ENCODE measurements at regions not wholly inside any gene's neighbourhood (a gene's known extent, or its start where the extent isn't known, plus 50 kb on each side); places are given as distances from the start of the nearest gene placed in this dataset.
"Not testable (repeated sequence)": the region's sequence is repeated elsewhere in the genome, so short reads cannot be mapped to it uniquely, and the experiment has no call there.

GRCh38 chr13:24931450-24932251, 164.3 kb upstream of the PABPC3 start:
- no peak for DNase-seq (ENCODE audit: low spot score)
- in situ Hi-C loops (cut with MboI; ENCODE audit: low pct_unique_long_range_greater_than_20kb, low sequenced_read_pairs, unreplicated experiment), result no loop called here
- TF ChIP-seq, protein P1, sequence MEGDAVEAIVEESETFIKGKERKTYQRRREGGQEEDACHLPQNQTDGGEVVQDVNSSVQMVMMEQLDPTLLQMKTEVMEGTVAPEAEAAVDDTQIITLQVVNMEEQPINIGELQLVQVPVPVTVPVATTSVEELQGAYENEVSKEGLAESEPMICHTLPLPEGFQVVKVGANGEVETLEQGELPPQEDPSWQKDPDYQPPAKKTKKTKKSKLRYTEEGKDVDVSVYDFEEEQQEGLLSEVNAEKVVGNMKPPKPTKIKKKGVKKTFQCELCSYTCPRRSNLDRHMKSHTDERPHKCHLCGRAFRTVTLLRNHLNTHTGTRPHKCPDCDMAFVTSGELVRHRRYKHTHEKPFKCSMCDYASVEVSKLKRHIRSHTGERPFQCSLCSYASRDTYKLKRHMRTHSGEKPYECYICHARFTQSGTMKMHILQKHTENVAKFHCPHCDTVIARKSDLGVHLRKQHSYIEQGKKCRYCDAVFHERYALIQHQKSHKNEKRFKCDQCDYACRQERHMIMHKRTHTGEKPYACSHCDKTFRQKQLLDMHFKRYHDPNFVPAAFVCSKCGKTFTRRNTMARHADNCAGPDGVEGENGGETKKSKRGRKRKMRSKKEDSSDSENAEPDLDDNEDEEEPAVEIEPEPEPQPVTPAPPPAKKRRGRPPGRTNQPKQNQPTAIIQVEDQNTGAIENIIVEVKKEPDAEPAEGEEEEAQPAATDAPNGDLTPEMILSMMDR (IDR thresholded peaks at IDR 0.05; ENCODE audit: extremely low read depth, insufficient read depth, missing control alignments), result no peak

- DNase-seq (ENCODE audit: low spot score); in situ Hi-C loops (cut with MboI; ENCODE audit: low pct_unique_long_range_greater_than_20kb, low sequenced_read_pairs, unreplicated experiment): not testable (repeated sequence)
Measured at GRCh38 chr13:24933106-24934023, 162.6 kb upstream of the PABPC3 start.

DNA sequence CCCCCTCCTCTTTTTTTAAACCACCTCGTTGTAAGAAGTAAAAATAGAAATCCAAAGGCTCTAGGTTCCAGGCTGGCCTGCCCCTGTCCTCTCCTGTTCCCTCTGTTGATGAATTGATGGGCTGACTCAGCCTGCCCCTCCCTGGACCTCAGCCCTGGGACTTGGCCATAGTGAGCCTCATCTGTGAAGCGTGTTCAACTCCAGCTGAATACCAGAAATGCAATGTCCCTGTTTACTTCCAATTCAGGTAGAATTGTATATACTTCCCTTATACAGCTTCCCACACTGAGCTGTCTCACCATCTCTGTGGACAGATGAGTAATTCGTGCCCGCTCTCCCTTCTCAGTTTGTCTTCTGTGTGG, 161.9 kb upstream of the PABPC3 start:
- DNase-seq (ENCODE audit: low spot score); in situ Hi-C loops (cut with MboI; ENCODE audit: low pct_unique_long_range_greater_than_20kb, low sequenced_read_pairs, unreplicated experiment): not testable (repeated sequence)

- no peak for DNase-seq (ENCODE audit: low spot score)
- in situ Hi-C loops (cut with MboI; ENCODE audit: low pct_unique_long_range_greater_than_20kb, low sequenced_read_pairs, unreplicated experiment), result no loop called here
- TF ChIP-seq, protein P1 (IDR thresholded peaks at IDR 0.05; ENCODE audit: extremely low read depth, insufficient read depth, missing control alignments), result no peak
Measured at GRCh38 chr13:24938966-24939365, 157.0 kb upstream of the PABPC3 start.

DNA sequence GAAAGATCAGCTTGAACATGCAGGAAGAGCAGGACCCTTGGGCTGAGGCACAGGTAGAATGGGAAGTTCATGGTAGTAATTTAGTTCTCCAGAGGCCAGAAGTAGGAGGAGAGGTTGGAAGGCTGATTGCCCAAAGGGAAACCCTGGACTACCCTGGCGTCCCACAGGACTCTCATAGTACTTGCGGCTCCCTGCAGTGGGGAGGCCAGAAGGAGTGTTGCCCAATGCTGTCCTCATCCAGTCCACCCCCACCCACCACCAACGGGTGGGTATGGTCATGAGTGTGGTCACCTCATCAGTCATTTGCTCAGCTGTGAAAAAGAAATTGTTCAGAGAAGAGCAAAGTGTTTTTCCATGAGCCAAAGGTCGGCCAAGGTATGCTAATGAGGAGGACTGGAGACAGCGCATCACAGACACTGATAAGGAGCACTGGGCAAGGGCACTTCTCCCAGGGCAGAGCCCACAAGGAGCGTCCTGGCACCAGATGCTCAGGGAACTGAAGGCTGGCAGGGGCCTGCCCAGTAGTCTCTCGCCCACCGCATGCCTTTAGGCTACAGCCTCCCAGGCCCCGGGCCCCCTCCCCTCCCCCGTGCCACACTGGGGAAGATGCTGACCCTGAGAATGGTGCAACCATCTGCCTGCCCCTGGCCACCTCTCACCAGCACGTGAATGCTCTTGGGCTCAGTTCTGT, 154.8 kb upstream of the PABPC3 start:
- in situ Hi-C loops (cut with MboI; ENCODE audit: low pct_unique_long_range_greater_than_20kb, low sequenced_read_pairs, unreplicated experiment); DNase-seq (ENCODE audit: low spot score): not testable (repeated sequence)

DNA sequence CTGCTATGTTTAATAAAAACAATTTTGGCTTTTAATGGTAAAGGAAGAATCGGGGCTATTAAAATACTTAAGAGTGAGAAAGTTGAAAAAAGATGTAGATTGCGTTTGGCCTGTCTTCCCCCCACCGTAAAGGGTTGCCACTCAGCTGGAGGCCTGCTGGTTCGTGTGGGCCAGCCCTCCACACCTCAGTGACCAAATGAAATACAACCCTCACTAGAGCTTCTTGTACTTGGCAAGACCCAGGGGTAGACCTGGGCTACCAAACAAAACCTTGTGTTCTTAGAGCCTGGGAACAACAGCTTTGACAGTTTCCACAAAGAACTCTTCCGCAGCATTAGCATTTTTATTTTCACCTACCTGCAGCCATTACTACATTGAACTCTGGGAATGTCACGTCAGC, 152.8 kb upstream of the PABPC3 start:
- in situ Hi-C loops (cut with MboI; ENCODE audit: low pct_unique_long_range_greater_than_20kb, low sequenced_read_pairs, unreplicated experiment), result no loop called here
- DNase-seq (ENCODE audit: low spot score), result no peak
- TF ChIP-seq, protein P1 (IDR thresholded peaks at IDR 0.05; ENCODE audit: extremely low read depth, insufficient read depth, missing control alignments), result no peak

DNA sequence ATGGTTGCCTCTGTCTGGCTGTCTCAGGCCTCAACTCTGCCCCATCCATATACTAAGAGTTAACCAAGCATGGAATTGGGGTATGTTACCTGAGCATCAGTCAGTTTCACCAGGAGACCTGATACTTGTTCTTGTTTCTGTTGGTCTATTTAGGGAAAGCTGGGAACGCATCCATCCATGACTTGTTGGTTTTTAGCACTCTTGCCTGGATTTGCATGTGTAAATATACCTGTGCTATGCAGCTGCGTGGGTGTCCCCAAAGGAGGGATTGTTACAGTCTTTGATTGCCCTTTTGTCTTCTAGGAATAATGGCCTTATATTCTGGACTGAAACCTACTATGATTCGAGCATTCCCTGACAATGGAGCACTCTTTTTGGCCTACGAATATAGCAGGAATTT, 151.9 kb upstream of the PABPC3 start:
- DNase-seq (ENCODE audit: low spot score); in situ Hi-C loops (cut with MboI; ENCODE audit: low pct_unique_long_range_greater_than_20kb, low sequenced_read_pairs, unreplicated experiment): not testable (repeated sequence)

DNA sequence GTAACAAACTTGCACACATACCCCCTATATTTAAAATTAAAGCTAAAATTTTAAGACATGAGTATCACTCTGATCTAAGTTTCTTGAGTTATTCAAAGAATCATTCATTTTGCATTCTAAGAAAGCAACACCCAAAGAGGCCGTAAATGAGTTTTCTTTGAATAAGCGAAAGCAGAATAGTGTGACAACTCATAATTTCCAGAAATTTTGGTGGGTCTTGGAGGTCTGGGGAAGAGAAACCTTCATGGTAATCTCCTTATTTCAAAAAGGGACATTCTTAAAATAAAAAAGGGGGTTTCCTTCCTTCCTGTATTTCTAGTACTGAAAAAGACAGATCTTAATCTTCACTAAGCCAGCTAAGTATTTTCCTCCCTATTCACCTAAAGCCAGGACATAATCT, 147.0 kb upstream of the PABPC3 start:
- DNase-seq (ENCODE audit: low spot score); in situ Hi-C loops (cut with MboI; ENCODE audit: low pct_unique_long_range_greater_than_20kb, low sequenced_read_pairs, unreplicated experiment): not testable (repeated sequence)

- in situ Hi-C loops (cut with MboI; ENCODE audit: low pct_unique_long_range_greater_than_20kb, low sequenced_read_pairs, unreplicated experiment), result loop anchor here (5.0 kb wide), 1 partner anchor 353 kb away; no protein-coding TSS in a partner anchor
- not testable (repeated sequence) for DNase-seq (ENCODE audit: low spot score)
Measured at GRCh38 chr13:24950611-24951010, 145.3 kb upstream of the PABPC3 start.

GRCh38 chr13:24967970-24968369, 128.0 kb upstream of the PABPC3 start:
- in situ Hi-C loops (cut with MboI; ENCODE audit: low pct_unique_long_range_greater_than_20kb, low sequenced_read_pairs, unreplicated experiment); DNase-seq (ENCODE audit: low spot score): not testable (repeated sequence)
